Gastroesophageal sphincter (tissue), 4 donors: ENCODE measurements at regions not wholly inside any gene's neighbourhood (a gene's known extent, or its start where the extent isn't known, plus 50 kb on each side); places are given as distances from the start of the nearest gene placed in this dataset.

Experiments used
- ATAC-seq: fragments of 150-250 bp; one replicate; pipeline ENCODE4 v1.9.1; 2016; ENCODE audit warnings: mild to moderate bottlenecking, moderate library complexity
- H3K27ac ChIP-seq, 4 donors: fragments of 200-600 bp; sonication (generic) in 3 of 4; 1 replicate in 3 of 4; 2 replicates in 1 of 4; pipeline ENCODE4 v1.5.1; 2016 to 2019
- H3K27me3 ChIP-seq: fragments of 200-600 bp; sonication (generic); one replicate; pipeline ENCODE4 v1.5.1; 2019
- H3K36me3 ChIP-seq, 2 donors: fragments of 200-600 bp; sonication (generic); one replicate each; pipeline ENCODE4 v1.5.1; 2019; ENCODE audit warnings: control low read depth in 1 of 2
- H3K4me1 ChIP-seq, 3 donors: fragments of 200-600 bp; sonication (generic); 1 replicate in 2 of 3; 2 replicates in 1 of 3; pipeline ENCODE4 v1.5.1; 2016 to 2019; ENCODE audit warnings: control low read depth in 2 of 3
- H3K4me3 ChIP-seq, 2 donors: fragments of 200-600 bp; sonication (generic); one replicate each; pipeline ENCODE4 v1.5.1; 2019; ENCODE audit warnings: mild to moderate bottlenecking in 1 of 2, moderate library complexity in 1 of 2
- H3K9me3 ChIP-seq, 3 donors: fragments of 200-600 bp; sonication (generic); one replicate each; pipeline ENCODE4 v1.5.1; 2017 to 2019; ENCODE audit warnings: control low read depth in 2 of 3
- POLR2AphosphoS5 ChIP-seq: sonication (generic); formaldehyde crosslinking; IDR thresholded peaks from one replicate; pipeline ENCODE4 v1.6.1; 2017; ENCODE audit warnings: antibody characterized with exemption
- small RNA-seq, 4 donors: library from RNA; depleted of rRNA; stranded (forward); fragments of <200 nt; gene quantifications; one replicate each; pipeline ENCODE3, GENCODE V24; 2016

GRCh38 chr5:129406440-129406839 lies 53.7 kb upstream of the ADAMTS19 start:
- Histone ChIP-seq H3K4me3 (no peak overlapping the region), H3K4me1 (no peaks in the 10 kb centered on the region), H3K9me3 (no peaks in the 10 kb centered on the region), H3K27ac (no peak overlapping the region), H3K27me3 (no peaks in the 10 kb centered on the region), H3K36me3 (no peaks in the 10 kb centered on the region)
- no peak for TF ChIP-seq POLR2AphosphoS5
- ATAC-seq, result no peak

Small RNA genes lying in the stretch of these regions (small RNA-seq; reads per million reads assigned to genes)
- gene MIR4460, result 0 reads per million in 4 donors
